Astrocyte (in vitro differentiated cells and primary cell): ENCODE measurements at regions not wholly inside any gene's neighbourhood (a gene's known extent, or its start where the extent isn't known, plus 50 kb on each side); places are given as distances from the start of the nearest gene placed in this dataset.

ENCODE experiments used
- DNase-seq: peaks from one replicate; pipeline ENCODE4 v3.0.0-alpha.2; 2010; ENCODE audit warnings: low read depth
- FAIRE-seq: peaks from 2 replicates; lab custom pipeline; 2011; peaks lifted over from hg19 to GRCh38; lab: Jason Lieb, UNC
- H2AFZ ChIP-seq: 2 replicates; pipeline ENCODE4 v1.6.0; 2012; ENCODE audit warnings: low read depth, low read length, inconsistent platforms
- H3K27ac ChIP-seq: 2 replicates; pipeline ENCODE4 v1.5.1; 2011; ENCODE audit warnings: low read depth, low read length, inconsistent platforms
- H3K27me3 ChIP-seq: 2 replicates; pipeline ENCODE4 v1.6.0; 2011; ENCODE audit warnings: low read length, inconsistent platforms; ENCODE audit not compliant: insufficient read depth
- H3K36me3 ChIP-seq: 2 replicates; pipeline ENCODE4 v1.5.1; 2011; ENCODE audit warnings: low read length, inconsistent platforms; ENCODE audit not compliant: insufficient read depth
- H3K4me1 ChIP-seq: 2 replicates; pipeline ENCODE4 v1.5.1; 2011; ENCODE audit warnings: low read length, inconsistent platforms; ENCODE audit not compliant: insufficient read depth
- H3K4me2 ChIP-seq: 2 replicates; pipeline ENCODE4 v1.6.0; 2012; ENCODE audit warnings: low read length, inconsistent platforms
- H3K4me3 ChIP-seq: 2 replicates; pipeline ENCODE4 v1.5.1; 2011; ENCODE audit warnings: low read depth, mild to moderate bottlenecking, low read length, inconsistent platforms; ENCODE audit not compliant: insufficient read depth
- H3K79me2 ChIP-seq: 2 replicates; pipeline ENCODE4 v1.6.0; 2012; ENCODE audit warnings: mild to moderate bottlenecking, low read length, inconsistent platforms; ENCODE audit not compliant: insufficient read depth
- H3K9ac ChIP-seq: 2 replicates; pipeline ENCODE4 v1.6.0; 2012; ENCODE audit warnings: mild to moderate bottlenecking, low read length, inconsistent platforms
- H3K9me3 ChIP-seq: 2 replicates; pipeline ENCODE4 v1.5.1; 2012; ENCODE audit warnings: low read depth, mild to moderate bottlenecking, low read length, inconsistent platforms; ENCODE audit not compliant: insufficient read depth
- H4K20me1 ChIP-seq: 2 replicates; pipeline ENCODE4 v1.6.0; 2012; ENCODE audit warnings: low read length, inconsistent platforms; ENCODE audit not compliant: insufficient read depth
- H3K27ac Mint-ChIP-seq: one replicate; pipeline ENCODE4 v1.8.0; 2021; ENCODE audit warnings: mild to moderate bottlenecking, mixed read lengths; ENCODE audit not compliant: unreplicated experiment
- H3K27me3 Mint-ChIP-seq: one replicate; pipeline ENCODE4 v1.8.0; 2021; ENCODE audit warnings: low read depth, mixed read lengths; ENCODE audit not compliant: unreplicated experiment
- H3K36me3 Mint-ChIP-seq: one replicate; pipeline ENCODE4 v1.8.0; 2021; ENCODE audit warnings: low read depth, mixed read lengths; ENCODE audit not compliant: unreplicated experiment
- H3K4me1 Mint-ChIP-seq: one replicate; pipeline ENCODE4 v1.8.0; 2021; ENCODE audit warnings: low read depth, mixed read lengths; ENCODE audit not compliant: unreplicated experiment
- H3K4me3 Mint-ChIP-seq: one replicate; pipeline ENCODE4 v1.8.0; 2021; ENCODE audit warnings: mild to moderate bottlenecking, moderate library complexity, mixed read lengths; ENCODE audit not compliant: unreplicated experiment
- H3K9me3 Mint-ChIP-seq: one replicate; pipeline ENCODE4 v1.8.0; 2021; ENCODE audit warnings: mild to moderate bottlenecking, mixed read lengths; ENCODE audit not compliant: unreplicated experiment
- EZH2 ChIP-seq: IDR thresholded peaks from 2 replicates; pipeline ENCODE4 v1.6.1; 2012; ENCODE audit warnings: mild to moderate bottlenecking, low read length, inconsistent platforms; ENCODE audit not compliant: insufficient read depth
- TF ChIP-seq, protein P1 (sequence below): IDR thresholded peaks from 2 replicates; pipeline ENCODE4 v1.5.1; 2011; ENCODE audit warnings: low read depth, mild to moderate bottlenecking, inconsistent platforms, low read length, moderate library complexity; ENCODE audit not compliant: insufficient read depth

GRCh38 chr3:13690636-13691035 is 141.7 kb downstream of the FBLN2 start:
- DNase-seq (no peak), FAIRE-seq (no peak)
- Histone ChIP-seq H3K9me3 (no peaks in the 10 kb centered on the region), H3K79me2 (no peaks in the 10 kb centered on the region), H3K9ac (no peak overlapping the region), H3K4me3 (no peak overlapping the region), H3K36me3 (no peaks in the 10 kb centered on the region), H4K20me1 (no peaks in the 10 kb centered on the region), H3K4me2 (no peak overlapping the region), H3K4me1 (no peaks in the 10 kb centered on the region), H3K27ac (no peak overlapping the region), H2AFZ (no peak overlapping the region), H3K27me3 (peaks cover 9% of the 10 kb centered on the region)
- Mint-ChIP-seq H3K27ac (no peak overlapping the region), H3K9me3 (peaks cover 5% of the 10 kb centered on the region), H3K4me3 (no peak overlapping the region), H3K36me3 (no peaks in the 10 kb centered on the region), H3K27me3 (peaks cover 63% of the 10 kb centered on the region), H3K4me1 (no peaks in the 10 kb centered on the region)
- TF ChIP-seq, protein P1, sequence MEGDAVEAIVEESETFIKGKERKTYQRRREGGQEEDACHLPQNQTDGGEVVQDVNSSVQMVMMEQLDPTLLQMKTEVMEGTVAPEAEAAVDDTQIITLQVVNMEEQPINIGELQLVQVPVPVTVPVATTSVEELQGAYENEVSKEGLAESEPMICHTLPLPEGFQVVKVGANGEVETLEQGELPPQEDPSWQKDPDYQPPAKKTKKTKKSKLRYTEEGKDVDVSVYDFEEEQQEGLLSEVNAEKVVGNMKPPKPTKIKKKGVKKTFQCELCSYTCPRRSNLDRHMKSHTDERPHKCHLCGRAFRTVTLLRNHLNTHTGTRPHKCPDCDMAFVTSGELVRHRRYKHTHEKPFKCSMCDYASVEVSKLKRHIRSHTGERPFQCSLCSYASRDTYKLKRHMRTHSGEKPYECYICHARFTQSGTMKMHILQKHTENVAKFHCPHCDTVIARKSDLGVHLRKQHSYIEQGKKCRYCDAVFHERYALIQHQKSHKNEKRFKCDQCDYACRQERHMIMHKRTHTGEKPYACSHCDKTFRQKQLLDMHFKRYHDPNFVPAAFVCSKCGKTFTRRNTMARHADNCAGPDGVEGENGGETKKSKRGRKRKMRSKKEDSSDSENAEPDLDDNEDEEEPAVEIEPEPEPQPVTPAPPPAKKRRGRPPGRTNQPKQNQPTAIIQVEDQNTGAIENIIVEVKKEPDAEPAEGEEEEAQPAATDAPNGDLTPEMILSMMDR = no peak
- TF ChIP-seq EZH2 = no peak

GRCh38 chr3:13689373-13690260 is 140.7 kb downstream of the FBLN2 start:
- Histone ChIP-seq H3K4me1 (no peaks in the 10 kb centered on the region), H3K9ac (no peak overlapping the region), H3K27me3 (peaks cover 9% of the 10 kb centered on the region), H3K79me2 (no peaks in the 10 kb centered on the region), H4K20me1 (no peaks in the 10 kb centered on the region), H3K4me3 (no peak overlapping the region), H3K36me3 (no peaks in the 10 kb centered on the region), H2AFZ (no peak overlapping the region), H3K4me2 (no peak overlapping the region), H3K27ac (no peak overlapping the region), H3K9me3 (no peaks in the 10 kb centered on the region)
- H3K4me3 Mint-ChIP-seq = no peak overlapping the region
- peaks cover 64% of the 10 kb centered on the region for H3K27me3 Mint-ChIP-seq
- no peaks in the 10 kb centered on the region for H3K36me3 Mint-ChIP-seq
- no peaks in the 10 kb centered on the region for H3K4me1 Mint-ChIP-seq
- no peak overlapping the region for H3K27ac Mint-ChIP-seq
- no peak for FAIRE-seq
- peaks cover 5% of the 10 kb centered on the region for H3K9me3 Mint-ChIP-seq
- DNase-seq = no peak
- TF ChIP-seq, protein P1 = no peak
- TF ChIP-seq EZH2 = no peak

- Histone ChIP-seq H3K27ac (no peak overlapping the region), H3K79me2 (no peaks in the 10 kb centered on the region), H2AFZ (no peak overlapping the region), H3K4me2 (no peak overlapping the region), H4K20me1 (no peaks in the 10 kb centered on the region), H3K4me1 (no peaks in the 10 kb centered on the region), H3K9me3 (no peaks in the 10 kb centered on the region), H3K4me3 (no peak overlapping the region), H3K27me3 (peaks cover 9% of the 10 kb centered on the region), H3K9ac (no peak overlapping the region), H3K36me3 (no peaks in the 10 kb centered on the region)
- no peak overlapping the region for H3K27ac Mint-ChIP-seq
- H3K4me3 Mint-ChIP-seq = no peak overlapping the region
- H3K36me3 Mint-ChIP-seq = no peaks in the 10 kb centered on the region
- H3K4me1 Mint-ChIP-seq = no peaks in the 10 kb centered on the region
- TF ChIP-seq, protein P1 = no peak
- no peak for TF ChIP-seq EZH2
- DNase-seq (no peak), FAIRE-seq (no peak)
- H3K9me3 Mint-ChIP-seq = peaks cover 2% of the 10 kb centered on the region
- H3K27me3 Mint-ChIP-seq = peaks cover 60% of the 10 kb centered on the region
Measured at GRCh38 chr3:13688824-13689223, 139.9 kb downstream of the FBLN2 start.
